GM12892 (cell line): ENCODE measurements at regions not wholly inside any gene's neighbourhood (a gene's known extent, or its start where the extent isn't known, plus 50 kb on each side); places are given as distances from the start of the nearest gene placed in this dataset.

Experiments
- DNase-seq: peaks from one replicate; pipeline ENCODE4 v3.0.0; 2011; ENCODE audit not compliant: insufficient read length
- FAIRE-seq: peaks from 2 replicates; lab custom pipeline; 2011; peaks lifted over from hg19 to GRCh38; lab: Jason Lieb, UNC
- POLR2A ChIP-seq: IDR thresholded peaks from 2 replicates; pipeline ENCODE4 v1.6.1; 2011; ENCODE audit warnings: low read depth, low read length, control low read depth
- POLR2AphosphoS5 ChIP-seq: IDR thresholded peaks from 2 replicates; pipeline ENCODE4 v1.6.1; 2011; ENCODE audit warnings: low read depth, low read length, control low read depth
- TAF1 ChIP-seq: IDR thresholded peaks from 2 replicates; pipeline ENCODE4 v1.6.1; 2011; ENCODE audit warnings: low read depth, mild to moderate bottlenecking, control low read depth, low read length, borderline replicate concordance

- FAIRE-seq (no peak), DNase-seq (no peak)
- TF ChIP-seq TAF1: no peak
- no peak for TF ChIP-seq POLR2AphosphoS5
- TF ChIP-seq POLR2A: no peak
Observed at GRCh38 chr2:80737047-80737446, 432.5 kb upstream of the LRRTM1 start.

- TF ChIP-seq POLR2AphosphoS5: no peak
- TF ChIP-seq POLR2A: no peak
- TF ChIP-seq TAF1: no peak
- no peak for DNase-seq
- no peak for FAIRE-seq
Observed at GRCh38 chr2:80725001-80725400, 420.4 kb upstream of the LRRTM1 start.

- FAIRE-seq (no peak), DNase-seq (no peak)
- TF ChIP-seq TAF1 (no peak), POLR2A (no peak), POLR2AphosphoS5 (no peak)
Observed at GRCh38 chr2:80722803-80723202, 418.3 kb upstream of the LRRTM1 start.

GRCh38 chr2:80719607-80720006 lies 415.1 kb upstream of the LRRTM1 start:
- FAIRE-seq (no peak), DNase-seq (no peak)
- no peak for TF ChIP-seq POLR2AphosphoS5
- no peak for TF ChIP-seq POLR2A
- TF ChIP-seq TAF1: no peak

GRCh38 chr2:80715433-80715832 lies 410.9 kb upstream of the LRRTM1 start:
- no peak for DNase-seq
- no peak for TF ChIP-seq POLR2AphosphoS5
- TF ChIP-seq TAF1: no peak
- no peak for TF ChIP-seq POLR2A
- FAIRE-seq: no peak

GRCh38 chr2:80711915-80712314 lies 407.4 kb upstream of the LRRTM1 start:
- no peak for DNase-seq
- FAIRE-seq: no peak
- TF ChIP-seq TAF1: no peak
- TF ChIP-seq POLR2A: no peak
- TF ChIP-seq POLR2AphosphoS5: no peak

- FAIRE-seq (no peak), DNase-seq (no peak)
- TF ChIP-seq POLR2A (no peak), POLR2AphosphoS5 (no peak), TAF1 (no peak)
Observed at GRCh38 chr2:80706951-80707350, 402.4 kb upstream of the LRRTM1 start.

GRCh38 chr2:80706541-80706940 lies 402.0 kb upstream of the LRRTM1 start:
- FAIRE-seq (no peak), DNase-seq (no peak)
- TF ChIP-seq POLR2AphosphoS5: no peak
- no peak for TF ChIP-seq POLR2A
- no peak for TF ChIP-seq TAF1

- no peak for FAIRE-seq
- TF ChIP-seq POLR2AphosphoS5: no peak
- no peak for TF ChIP-seq TAF1
- TF ChIP-seq POLR2A: no peak
- no peak for DNase-seq
Observed at GRCh38 chr2:80703532-80703931, 399.0 kb upstream of the LRRTM1 start.

GRCh38 chr2:80700961-80701360 lies 396.4 kb upstream of the LRRTM1 start:
- FAIRE-seq: no peak

More at GRCh38 chr2:80700961-80701360, 396.4 kb upstream of the LRRTM1 start:
- DNase-seq: no peak
- TF ChIP-seq POLR2A (no peak), POLR2AphosphoS5 (no peak), TAF1 (no peak)
